Progenitor cell of endocrine pancreas (in vitro differentiated cells): ENCODE measurements at regions not wholly inside any gene's neighbourhood (a gene's known extent, or its start where the extent isn't known, plus 50 kb on each side); places are given as distances from the start of the nearest gene placed in this dataset.

ENCODE experiments used
- DNase-seq: peaks from one replicate; pipeline ENCODE4 v3.0.0; 2021; ENCODE audit warnings: low spot score; ENCODE audit not compliant: unreplicated experiment
- H3K27ac Mint-ChIP-seq: 2 replicates; pipeline ENCODE4 v1.8.0; 2021; ENCODE audit warnings: mild to moderate bottlenecking, moderate library complexity, mixed read lengths
- H3K27me3 Mint-ChIP-seq: 2 replicates; pipeline ENCODE4 v1.8.0; 2021; ENCODE audit warnings: mixed read lengths
- H3K36me3 Mint-ChIP-seq: 2 replicates; pipeline ENCODE4 v1.8.0; 2022; ENCODE audit warnings: mixed read lengths; ENCODE audit not compliant: insufficient read depth
- H3K4me1 Mint-ChIP-seq: 2 replicates; pipeline ENCODE4 v1.8.0; 2021; ENCODE audit warnings: low read depth, mixed read lengths
- H3K4me3 Mint-ChIP-seq: 2 replicates; pipeline ENCODE4 v1.8.0; 2021; ENCODE audit warnings: low read depth, mild to moderate bottlenecking, moderate library complexity, mixed read lengths
- H3K9me3 Mint-ChIP-seq: 2 replicates; pipeline ENCODE4 v1.8.0; 2021; ENCODE audit warnings: low read depth, mixed read lengths
- CTCF ChIP-seq: fragments of 200-600 bp; sonication (generic); IDR thresholded peaks from one replicate; pipeline ENCODE4 v1.5.0; 2021; ENCODE audit warnings: antibody characterized with exemption, mild to moderate bottlenecking; ENCODE audit not compliant: unreplicated experiment

GRCh38 chr13:83975655-83976165, 93.4 kb upstream of the SLITRK1 start:
- DNase-seq = no peak
- Mint-ChIP-seq H3K9me3 (no peaks in the 10 kb centered on the region), H3K27me3 (no peaks in the 10 kb centered on the region), H3K4me1 (no peaks in the 10 kb centered on the region), H3K36me3 (no peaks in the 10 kb centered on the region), H3K27ac (no peak overlapping the region), H3K4me3 (no peak overlapping the region)
- TF ChIP-seq CTCF = no peak

GRCh38 chr13:83958531-83958930, 76.3 kb upstream of the SLITRK1 start:
- Mint-ChIP-seq H3K27me3 (no peaks in the 10 kb centered on the region), H3K4me1 (no peaks in the 10 kb centered on the region), H3K4me3 (no peak overlapping the region), H3K27ac (no peak overlapping the region), H3K36me3 (no peaks in the 10 kb centered on the region), H3K9me3 (no peaks in the 10 kb centered on the region)
- no peak for TF ChIP-seq CTCF
- no peak for DNase-seq

DNA sequence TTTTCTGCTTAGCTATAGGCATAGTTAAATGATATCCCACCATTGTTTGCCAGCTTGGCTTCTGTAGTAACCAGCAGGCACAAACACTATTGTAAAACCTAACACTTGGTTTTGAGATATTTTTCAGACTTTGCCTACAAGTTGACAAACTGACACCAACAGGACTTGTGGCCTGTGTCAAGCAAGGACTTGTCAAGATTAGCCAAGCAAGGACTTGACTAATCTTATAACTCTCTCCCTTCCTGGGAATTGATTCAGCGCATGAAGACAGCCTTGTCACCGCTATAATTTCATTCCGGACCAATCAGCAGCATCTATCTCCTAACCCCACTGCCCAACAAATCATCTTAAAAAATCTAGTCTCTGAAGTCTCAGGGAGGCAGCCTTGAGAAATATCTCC, 72.7 kb upstream of the SLITRK1 start:
- no peak for DNase-seq
- Mint-ChIP-seq H3K4me3 (no peak overlapping the region), H3K4me1 (no peaks in the 10 kb centered on the region), H3K27ac (no peak overlapping the region), H3K9me3 (no peaks in the 10 kb centered on the region), H3K27me3 (no peaks in the 10 kb centered on the region), H3K36me3 (no peaks in the 10 kb centered on the region)
- TF ChIP-seq CTCF = no peak

GRCh38 chr13:83953916-83954315, 71.6 kb upstream of the SLITRK1 start:
- Mint-ChIP-seq H3K4me3 (no peak overlapping the region), H3K27me3 (no peaks in the 10 kb centered on the region)
- no peak for DNase-seq

DNA sequence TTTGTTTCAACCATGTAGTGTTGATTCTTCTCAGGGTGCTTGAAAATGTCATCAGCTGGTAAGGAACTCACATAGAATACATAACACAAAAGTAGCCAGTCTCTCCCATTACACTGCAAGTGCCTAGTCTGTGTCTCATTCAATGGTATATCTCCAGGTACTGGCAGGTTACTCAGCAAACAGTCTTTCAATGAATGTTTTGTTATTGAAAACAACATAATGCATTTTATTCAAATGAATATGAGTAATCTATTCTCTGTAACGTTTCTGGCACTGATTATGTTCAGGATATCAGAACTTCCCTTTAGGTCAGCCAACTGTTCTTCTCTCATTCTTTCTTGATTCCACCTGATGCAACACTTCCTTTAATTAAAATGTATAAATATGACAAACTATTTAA, 68.0 kb upstream of the SLITRK1 start:
- Mint-ChIP-seq H3K27me3 (no peaks in the 10 kb centered on the region), H3K4me3 (no peak overlapping the region), H3K36me3 (no peaks in the 10 kb centered on the region), H3K9me3 (no peaks in the 10 kb centered on the region), H3K27ac (no peak overlapping the region), H3K4me1 (no peaks in the 10 kb centered on the region)
- no peak for DNase-seq
- no peak for TF ChIP-seq CTCF

More at GRCh38 chr13:83953916-83954315, 71.6 kb upstream of the SLITRK1 start:
- Mint-ChIP-seq H3K4me1 (no peaks in the 10 kb centered on the region), H3K27ac (no peak overlapping the region), H3K36me3 (no peaks in the 10 kb centered on the region), H3K9me3 (no peaks in the 10 kb centered on the region)
- TF ChIP-seq CTCF = no peak
